ENCODE measurements at regions not wholly inside any gene's neighbourhood (a gene's known extent, or its start where the extent isn't known, plus 50 kb on each side); places are given as distances from the start of the nearest gene placed in this dataset.

DNA sequence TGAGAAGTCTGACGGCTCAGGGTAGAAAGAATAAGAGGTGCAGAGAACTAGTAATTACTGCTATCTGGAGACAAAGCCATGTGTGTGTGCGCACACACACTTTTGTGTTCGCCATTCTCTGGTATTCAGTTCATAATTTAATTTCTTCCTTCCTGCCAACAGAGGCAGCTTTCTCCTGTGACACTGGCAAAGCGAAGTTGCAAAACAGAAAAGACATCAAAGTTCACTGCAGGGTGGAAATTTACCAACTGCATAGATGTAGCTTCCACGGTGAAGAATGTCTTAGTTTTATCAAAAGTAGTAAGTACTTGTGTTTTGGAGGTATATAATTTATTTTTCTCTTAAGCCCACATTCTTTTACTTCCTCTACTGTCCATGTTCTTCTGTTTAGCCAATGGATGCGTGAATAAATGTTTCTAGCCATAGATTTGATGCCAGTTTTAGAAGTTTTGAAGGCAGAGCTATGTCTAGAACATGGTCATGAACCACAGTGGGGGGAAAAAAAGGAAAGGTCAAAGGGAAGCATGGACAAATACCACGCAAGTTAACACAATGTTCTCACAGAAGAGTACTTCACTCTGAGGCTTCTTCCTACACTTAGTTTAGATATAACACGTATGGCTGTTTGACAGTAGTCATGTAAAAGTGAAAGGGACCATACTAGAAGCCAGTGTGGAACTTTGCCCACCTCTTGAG is 536.5 kb upstream of the GRIA1 start (continued):
- TF ChIP-seq, protein P1, sequence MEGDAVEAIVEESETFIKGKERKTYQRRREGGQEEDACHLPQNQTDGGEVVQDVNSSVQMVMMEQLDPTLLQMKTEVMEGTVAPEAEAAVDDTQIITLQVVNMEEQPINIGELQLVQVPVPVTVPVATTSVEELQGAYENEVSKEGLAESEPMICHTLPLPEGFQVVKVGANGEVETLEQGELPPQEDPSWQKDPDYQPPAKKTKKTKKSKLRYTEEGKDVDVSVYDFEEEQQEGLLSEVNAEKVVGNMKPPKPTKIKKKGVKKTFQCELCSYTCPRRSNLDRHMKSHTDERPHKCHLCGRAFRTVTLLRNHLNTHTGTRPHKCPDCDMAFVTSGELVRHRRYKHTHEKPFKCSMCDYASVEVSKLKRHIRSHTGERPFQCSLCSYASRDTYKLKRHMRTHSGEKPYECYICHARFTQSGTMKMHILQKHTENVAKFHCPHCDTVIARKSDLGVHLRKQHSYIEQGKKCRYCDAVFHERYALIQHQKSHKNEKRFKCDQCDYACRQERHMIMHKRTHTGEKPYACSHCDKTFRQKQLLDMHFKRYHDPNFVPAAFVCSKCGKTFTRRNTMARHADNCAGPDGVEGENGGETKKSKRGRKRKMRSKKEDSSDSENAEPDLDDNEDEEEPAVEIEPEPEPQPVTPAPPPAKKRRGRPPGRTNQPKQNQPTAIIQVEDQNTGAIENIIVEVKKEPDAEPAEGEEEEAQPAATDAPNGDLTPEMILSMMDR (IDR thresholded peaks at IDR 0.05 in 2 of 3, conservative IDR thresholded peaks at IDR 0.05 in 1 of 3; ENCODE audit: borderline replicate concordance in 1 of 3, insufficient read depth in 1 of 3, low read depth in 2 of 3, low read length in 2 of 3): no peak
- TF ChIP-seq JUND (IDR thresholded peaks at IDR 0.05): no peak
- no peak for TF ChIP-seq TCF7L2 (IDR thresholded peaks at IDR 0.05; ENCODE audit: borderline replicate concordance, extremely low read depth, insufficient read depth, insufficient read length)
- no peak for TF ChIP-seq SIN3A (IDR thresholded peaks at IDR 0.05; ENCODE audit: low read depth)
- TF ChIP-seq YY1 (IDR thresholded peaks at IDR 0.05; ENCODE audit: extremely low read depth, insufficient replicate concordance, low read depth, low read length): no peak

DNA sequence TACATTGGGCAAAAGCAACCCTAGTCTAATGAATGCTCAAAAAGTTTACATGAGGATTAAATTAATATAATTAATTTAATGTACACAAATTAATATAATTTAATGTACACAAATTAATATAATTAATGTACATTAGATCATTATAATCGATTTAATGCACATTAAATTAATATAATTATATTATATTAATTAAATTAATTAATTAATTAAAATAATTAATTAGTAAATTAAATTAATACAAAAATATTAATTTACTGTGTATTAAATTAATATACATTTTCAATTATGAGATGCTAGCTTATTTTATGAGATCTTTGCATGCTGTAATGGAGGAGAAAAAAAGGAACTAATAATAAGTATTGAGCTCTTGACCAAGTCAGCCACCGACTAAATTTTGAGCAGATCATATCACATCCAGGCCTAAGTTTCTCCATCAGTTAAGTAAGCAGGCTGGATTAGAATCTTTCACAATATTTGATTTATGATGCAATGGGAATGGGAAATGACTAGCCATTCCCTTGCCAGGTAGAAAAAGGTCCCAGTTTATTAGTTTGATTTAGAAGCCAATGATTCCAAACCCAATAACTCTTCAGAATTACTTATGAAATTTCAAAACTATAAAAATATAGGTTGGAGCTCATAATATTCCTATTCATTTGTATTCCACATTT is 533.4 kb upstream of the GRIA1 start:
- Histone ChIP-seq H4K20me1 (ENCODE audit: insufficient read depth) (no peaks in the 10 kb centered on the region; the same call in 1 of the 2 replicates), H2AFZ (ENCODE audit: low read depth, low read length, poor library complexity, severe bottlenecking) (no peak overlapping the region), H3K27ac (ENCODE audit: low read depth, low read length) (no peak overlapping the region), H3K79me2 (ENCODE audit: insufficient read depth, low read length) (no peaks in the 10 kb centered on the region), H3K9me2 (ENCODE audit: insufficient read depth) (no peaks in the 10 kb centered on the region), H3K36me3 (ENCODE audit: control insufficient read depth in 1 of 2, insufficient read depth in 2 of 2, low read length in 2 of 2) (no peaks in the 10 kb centered on the region), H3K27me3 (ENCODE audit: insufficient read depth, low read length) (no peaks in the 10 kb centered on the region), H3K4me1 (ENCODE audit: control insufficient read depth in 1 of 2, insufficient read depth in 2 of 2, low read length in 2 of 2) (no peaks in the 10 kb centered on the region), H3K4me2 (ENCODE audit: low read length) (no peak overlapping the region), H3K9me3 (ENCODE audit: control insufficient read depth in 1 of 2, insufficient read depth in 1 of 2, low read depth in 1 of 2, low read length in 2 of 2) (peaks cover 0 to 9% of the 10 kb centered on the region in 2 experiments; a peak in 1 of 4 replicates), H3K4me3 (replicated peaks in 1 of 2; ENCODE audit: low read depth in 1 of 2, low read length in 2 of 2) (no peak overlapping the region), H3K9ac (ENCODE audit: low read length) (no peak overlapping the region)
- intact Hi-C loops (cut with micrococcal nuclease): no loop called here
- DNase-seq (ENCODE audit: low read depth, low spot score) (no peak), ATAC-seq (no peak)
- POLR2A ChIA-PET: no interaction called here
- TF ChIP-seq ZNF274 (IDR thresholded peaks at IDR 0.05; ENCODE audit: low read depth, low read length) (no peak), CEBPB (IDR thresholded peaks at IDR 0.05; ENCODE audit: low read depth) (no peak), ELF1 (IDR thresholded peaks at IDR 0.05; ENCODE audit: borderline replicate concordance, low read depth) (no peak), FOSL1 (IDR thresholded peaks at IDR 0.05; ENCODE audit: low read depth) (no peak), EGR1 (IDR thresholded peaks at IDR 0.05; ENCODE audit: low read depth) (no peak), TCF7L2 (IDR thresholded peaks at IDR 0.05; ENCODE audit: borderline replicate concordance, extremely low read depth, insufficient read depth, insufficient read length) (no peak), ZFX (IDR thresholded peaks at IDR 0.05) (no peak), SIN3A (IDR thresholded peaks at IDR 0.05; ENCODE audit: low read depth) (no peak), RAD21 (IDR thresholded peaks at IDR 0.05; ENCODE audit: low read depth) (no peak), EZH2 (IDR thresholded peaks at IDR 0.05) (no peak), POLR2AphosphoS5 (IDR thresholded peaks at IDR 0.05; ENCODE audit: low read depth, low read length) (no peak), SRF (IDR thresholded peaks at IDR 0.05; ENCODE audit: low read depth) (no peak), EZH2phosphoT487 (IDR thresholded peaks at IDR 0.05; ENCODE audit: borderline replicate concordance) (no peak), CBX3 (IDR thresholded peaks at IDR 0.05; ENCODE audit: low read depth) (no peak), POLR2A (IDR thresholded peaks at IDR 0.05; ENCODE audit: borderline replicate concordance, extremely low read depth, insufficient read depth, insufficient read length) (no peak), YY1 (IDR thresholded peaks at IDR 0.05; ENCODE audit: extremely low read depth, insufficient replicate concordance, low read depth, low read length) (no peak)
- TF ChIP-seq, protein P2, sequence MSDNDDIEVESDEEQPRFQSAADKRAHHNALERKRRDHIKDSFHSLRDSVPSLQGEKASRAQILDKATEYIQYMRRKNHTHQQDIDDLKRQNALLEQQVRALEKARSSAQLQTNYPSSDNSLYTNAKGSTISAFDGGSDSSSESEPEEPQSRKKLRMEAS (IDR thresholded peaks at IDR 0.05): no peak
- TF ChIP-seq, protein P3, sequence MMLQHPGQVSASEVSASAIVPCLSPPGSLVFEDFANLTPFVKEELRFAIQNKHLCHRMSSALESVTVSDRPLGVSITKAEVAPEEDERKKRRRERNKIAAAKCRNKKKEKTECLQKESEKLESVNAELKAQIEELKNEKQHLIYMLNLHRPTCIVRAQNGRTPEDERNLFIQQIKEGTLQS (IDR thresholded peaks at IDR 0.05): no peak
- TF ChIP-seq, protein P4, sequence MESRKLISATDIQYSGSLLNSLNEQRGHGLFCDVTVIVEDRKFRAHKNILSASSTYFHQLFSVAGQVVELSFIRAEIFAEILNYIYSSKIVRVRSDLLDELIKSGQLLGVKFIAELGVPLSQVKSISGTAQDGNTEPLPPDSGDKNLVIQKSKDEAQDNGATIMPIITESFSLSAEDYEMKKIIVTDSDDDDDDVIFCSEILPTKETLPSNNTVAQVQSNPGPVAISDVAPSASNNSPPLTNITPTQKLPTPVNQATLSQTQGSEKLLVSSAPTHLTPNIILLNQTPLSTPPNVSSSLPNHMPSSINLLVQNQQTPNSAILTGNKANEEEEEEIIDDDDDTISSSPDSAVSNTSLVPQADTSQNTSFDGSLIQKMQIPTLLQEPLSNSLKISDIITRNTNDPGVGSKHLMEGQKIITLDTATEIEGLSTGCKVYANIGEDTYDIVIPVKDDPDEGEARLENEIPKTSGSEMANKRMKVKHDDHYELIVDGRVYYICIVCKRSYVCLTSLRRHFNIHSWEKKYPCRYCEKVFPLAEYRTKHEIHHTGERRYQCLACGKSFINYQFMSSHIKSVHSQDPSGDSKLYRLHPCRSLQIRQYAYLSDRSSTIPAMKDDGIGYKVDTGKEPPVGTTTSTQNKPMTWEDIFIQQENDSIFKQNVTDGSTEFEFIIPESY (IDR thresholded peaks at IDR 0.05; ENCODE audit: extremely low read depth, insufficient replicate concordance, low read length): no peak
- RAD21 ChIA-PET (ENCODE audit: low non-redundant PET in 1 of 2, low total read pairs in 2 of 2, uncharacterized antibody in 2 of 2, unreplicated experiment in 2 of 2): no interaction called here
- BruUV-seq (replicated peaks): no TSS peak
- CTCF ChIA-PET: no interaction called here
